HG02610 (cell line): ENCODE measurements at regions not wholly inside any gene's neighbourhood (a gene's known extent, or its start where the extent isn't known, plus 50 kb on each side); places are given as distances from the start of the nearest gene placed in this dataset.
A peak's percentile ranks its signal among the peaks of the same experiment; 100 is the strongest.

Experiments used
- ATAC-seq: cut with Tn5 transposase; IDR thresholded peaks from one replicate; pipeline ENCODE4 v1.9.1; 2021; ENCODE audit warnings: mild to moderate bottlenecking, moderate library complexity; ENCODE audit not compliant: unreplicated experiment

GRCh38 chr21:24055696-24056095, 1551.6 kb downstream of the MRPL39 start:
- no peak for ATAC-seq

GRCh38 chr21:24050231-24050630, 1557.0 kb downstream of the MRPL39 start:
- ATAC-seq: no peak

GRCh38 chr21:24046829-24047443, 1560.3 kb downstream of the MRPL39 start:
- no peak for ATAC-seq

- ATAC-seq: no peak
These were observed 1561.5 kb downstream of the MRPL39 start for GRCh38 chr21:24045775-24046215.

- ATAC-seq: no peak
These were observed 1561.9 kb downstream of the MRPL39 start for GRCh38 chr21:24045373-24045772.

- ATAC-seq: no peak
These were observed 1564.6 kb downstream of the MRPL39 start for GRCh38 chr21:24042687-24043086.

- ATAC-seq: no peak
These were observed 1574.5 kb downstream of the MRPL39 start for GRCh38 chr21:24032709-24033232.

GRCh38 chr21:24027396-24027795, 1579.9 kb downstream of the MRPL39 start:
- ATAC-seq: no peak

- no peak for ATAC-seq
These were observed 1582.2 kb downstream of the MRPL39 start for GRCh38 chr21:24025101-24025500.

- no peak for ATAC-seq
These were observed 1583.3 kb downstream of the MRPL39 start for GRCh38 chr21:24023936-24024335.

GRCh38 chr21:24023402-24023801, 1583.9 kb downstream of the MRPL39 start:
- ATAC-seq: no peak

- ATAC-seq: no peak
These were observed 1592.9 kb downstream of the MRPL39 start for GRCh38 chr21:24014381-24014780.

GRCh38 chr21:24011087-24011486, 1596.2 kb downstream of the MRPL39 start:
- no peak for ATAC-seq

- no peak for ATAC-seq
These were observed 1599.7 kb downstream of the MRPL39 start for GRCh38 chr21:24007592-24007991.

- no peak for ATAC-seq
These were observed 1620.3 kb downstream of the MRPL39 start for GRCh38 chr21:23986987-23987386.

GRCh38 chr21:23986214-23986613, 1621.1 kb downstream of the MRPL39 start:
- no peak for ATAC-seq

GRCh38 chr21:23982546-23982945, 1624.7 kb downstream of the MRPL39 start:
- no peak for ATAC-seq

- no peak for ATAC-seq
These were observed 1629.3 kb downstream of the MRPL39 start for GRCh38 chr21:23977971-23978370.

- ATAC-seq: peak; percentile 96
These were observed 1638.3 kb downstream of the MRPL39 start for GRCh38 chr21:23968722-23969647.

GRCh38 chr21:23968008-23968407, 1639.3 kb downstream of the MRPL39 start:
- no peak for ATAC-seq

GRCh38 chr21:23963454-23963853, 1643.8 kb downstream of the MRPL39 start:
- no peak for ATAC-seq

- ATAC-seq: no peak
These were observed 1646.5 kb downstream of the MRPL39 start for GRCh38 chr21:23960769-23961168.
